Activated CD8-positive, alpha-beta T cell treated with anti-CD3 and anti-CD28 coated beads, Interleukin-2, amount 10 ng/mL, durations not matched to agents 7 days and 5 days (primary cell): ENCODE measurements at regions not wholly inside any gene's neighbourhood (a gene's known extent, or its start where the extent isn't known, plus 50 kb on each side); places are given as distances from the start of the nearest gene placed in this dataset.

Source experiments
- ATAC-seq: fragments of 150-1000 bp; cut with Tn5 transposase; one replicate; pipeline ENCODE4 v1.10.0; 2021; ENCODE audit warnings: moderate library complexity
- CTCF ChIA-PET: fragments of 350-600 bp; sonication (Branson Sonifier 250); formaldehyde crosslinking; loops from one replicate; lab custom pipeline; 2021; ENCODE audit warnings: antibody characterized with exemption; lab: Charles Lee
- POLR2A ChIA-PET: fragments of 350-600 bp; sonication (Branson Sonifier 250); formaldehyde crosslinking; loops from one replicate; lab custom pipeline; 2021; ENCODE audit warnings: antibody characterized with exemption; lab: Charles Lee
- DNase-seq: peaks from one replicate; pipeline ENCODE4 v3.0.0-alpha.2; 2020
- H3K27ac Mint-ChIP-seq: one replicate; pipeline ENCODE4 v1.8.0; 2021; ENCODE audit warnings: mild to moderate bottlenecking, mixed read lengths
- H3K27me3 Mint-ChIP-seq: one replicate; pipeline ENCODE4 v1.8.0; 2021; ENCODE audit warnings: low read depth, mixed read lengths
- H3K36me3 Mint-ChIP-seq: one replicate; pipeline ENCODE4 v1.8.0; 2021; ENCODE audit warnings: low read depth, mixed read lengths
- H3K4me1 Mint-ChIP-seq: one replicate; pipeline ENCODE4 v1.8.0; 2021; ENCODE audit warnings: low read depth, mixed read lengths
- H3K4me3 Mint-ChIP-seq: one replicate; pipeline ENCODE4 v1.8.0; 2021; ENCODE audit warnings: mild to moderate bottlenecking, mixed read lengths
- H3K9me3 Mint-ChIP-seq: one replicate; pipeline ENCODE4 v1.8.0; 2022; ENCODE audit warnings: mixed read lengths; ENCODE audit not compliant: insufficient read depth

DNA sequence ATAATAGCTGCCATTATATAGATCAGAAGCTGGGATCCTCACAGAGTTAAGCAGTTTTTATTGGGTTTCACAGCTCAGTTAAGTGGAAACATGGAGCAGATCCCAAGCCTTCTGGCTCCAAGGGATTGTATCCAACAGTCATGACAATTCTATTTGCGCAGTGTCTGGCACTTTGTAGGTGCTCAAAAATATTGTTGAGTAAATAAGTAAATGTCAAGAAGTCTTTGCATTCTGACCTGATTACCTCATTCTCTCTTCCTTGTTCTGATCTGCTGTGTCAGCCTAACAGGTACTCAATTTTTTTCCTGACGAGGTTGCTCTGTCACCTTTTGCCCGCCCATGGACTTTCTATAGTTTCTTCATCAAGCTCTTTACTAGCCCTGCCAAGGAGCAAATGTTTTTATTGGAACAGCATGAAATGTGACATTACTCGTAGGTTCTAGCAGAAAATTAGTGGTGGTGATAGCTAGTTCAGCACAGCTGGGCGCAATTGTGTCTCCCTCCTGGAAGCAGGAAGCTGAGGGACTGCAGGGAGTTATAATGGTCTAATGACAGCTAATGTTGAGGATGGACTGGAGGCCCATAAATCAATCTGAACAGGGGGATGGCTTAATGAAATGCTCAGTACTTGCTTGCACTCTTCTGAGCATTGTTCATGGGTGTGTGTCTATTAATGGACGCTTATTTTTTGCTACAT, 680.2 kb downstream of the CCSER2 start:
- Mint-ChIP-seq H3K27ac (no peak overlapping the region), H3K36me3 (no peaks in the 10 kb centered on the region), H3K9me3 (no peaks in the 10 kb centered on the region), H3K4me3 (no peak overlapping the region), H3K4me1 (no peaks in the 10 kb centered on the region), H3K27me3 (no peaks in the 10 kb centered on the region)
- ATAC-seq, result no peak
- ChIA-PET CTCF (no interaction called here), POLR2A (no interaction called here)
- DNase-seq, result no peak

DNA sequence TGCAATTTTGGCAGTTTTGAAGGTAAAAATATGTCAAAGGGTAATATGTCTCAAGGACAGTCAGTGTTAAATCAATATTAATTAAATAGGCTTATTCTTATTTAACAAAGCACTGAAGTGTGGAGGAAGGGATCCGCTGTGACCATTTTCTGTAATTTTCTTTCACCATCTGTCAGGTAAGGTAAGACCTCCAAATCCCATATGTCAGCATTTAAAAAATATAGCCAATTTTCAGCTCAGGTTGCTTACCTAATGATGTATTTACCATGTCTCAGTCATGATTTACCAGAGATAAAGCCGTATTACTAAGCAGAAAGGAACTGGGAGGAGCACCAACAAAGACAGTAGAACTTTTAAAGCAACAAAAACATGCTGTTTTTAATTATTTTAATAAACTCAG, 683.9 kb downstream of the CCSER2 start:
- ATAC-seq, result no peak
- no peaks in the 10 kb centered on the region for H3K36me3 Mint-ChIP-seq
- H3K27ac Mint-ChIP-seq, result no peak overlapping the region
- H3K4me3 Mint-ChIP-seq, result no peak overlapping the region
- no peaks in the 10 kb centered on the region for H3K9me3 Mint-ChIP-seq
- no peak for DNase-seq
- ChIA-PET CTCF (no interaction called here), POLR2A (no interaction called here)
- H3K27me3 Mint-ChIP-seq, result no peaks in the 10 kb centered on the region
- H3K4me1 Mint-ChIP-seq, result no peaks in the 10 kb centered on the region

DNA sequence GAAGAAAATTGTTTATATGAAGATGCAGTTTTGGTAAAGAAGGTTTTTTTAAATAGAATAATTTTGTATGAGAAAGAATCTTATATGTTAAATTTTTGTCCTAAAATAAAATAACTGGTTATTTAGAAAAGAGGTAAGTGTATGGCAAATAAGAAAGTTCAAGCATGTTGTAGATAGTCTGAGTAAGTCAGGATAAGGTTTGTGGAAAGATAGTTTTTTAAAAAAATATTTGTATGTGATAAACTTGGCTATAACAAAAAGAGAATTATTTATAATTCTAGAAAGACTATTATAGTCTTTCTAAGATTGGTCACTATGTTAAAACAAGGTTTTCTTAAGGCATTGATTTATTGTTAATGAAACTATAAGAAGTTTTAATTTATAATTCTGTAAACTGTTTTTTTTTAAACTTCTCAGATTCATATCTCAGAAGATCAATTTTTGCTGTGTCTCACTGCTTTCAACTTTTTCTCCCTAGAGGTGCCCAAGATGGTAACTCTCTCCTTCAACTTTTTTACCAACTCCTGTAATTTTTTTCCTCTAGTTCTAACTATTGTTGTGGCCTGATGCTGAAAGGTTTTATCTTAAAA, 698.6 kb downstream of the CCSER2 start:
- no peaks in the 10 kb centered on the region for H3K27me3 Mint-ChIP-seq
- no peak overlapping the region for H3K4me3 Mint-ChIP-seq
- peaks cover 4% of the 10 kb centered on the region for H3K9me3 Mint-ChIP-seq
- ATAC-seq, result no peak
- H3K4me1 Mint-ChIP-seq, result no peaks in the 10 kb centered on the region
- no peaks in the 10 kb centered on the region for H3K36me3 Mint-ChIP-seq
- no peak overlapping the region for H3K27ac Mint-ChIP-seq
- CTCF ChIA-PET, result no interaction called here
- POLR2A ChIA-PET, result no interaction called here
- DNase-seq, result no peak

DNA sequence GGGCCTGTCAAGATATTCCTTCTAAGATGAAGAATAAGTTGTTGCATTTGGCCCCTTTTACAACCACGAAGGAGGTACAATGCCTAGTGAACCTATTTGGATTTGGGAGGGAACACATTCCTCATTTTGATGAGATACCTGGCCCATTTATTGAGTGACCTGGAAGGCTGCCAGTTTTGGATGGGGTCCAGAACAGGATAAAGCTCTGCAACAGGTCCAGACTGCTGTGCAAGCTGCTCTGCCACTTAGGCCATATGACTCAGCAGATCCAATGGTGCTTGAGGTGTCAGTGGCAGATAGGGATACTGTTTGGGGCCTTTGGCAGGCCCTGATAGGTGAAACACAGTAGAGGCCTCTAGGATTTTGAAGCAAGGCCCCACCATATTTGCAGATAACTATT, 704.6 kb downstream of the CCSER2 start:
- H3K9me3 Mint-ChIP-seq, result no peaks in the 10 kb centered on the region
- POLR2A ChIA-PET, result no interaction called here
- H3K4me1 Mint-ChIP-seq, result no peaks in the 10 kb centered on the region
- no peak overlapping the region for H3K27ac Mint-ChIP-seq
- no peaks in the 10 kb centered on the region for H3K36me3 Mint-ChIP-seq
- no peaks in the 10 kb centered on the region for H3K27me3 Mint-ChIP-seq
- ATAC-seq (no peak), DNase-seq (no peak)
- no peak overlapping the region for H3K4me3 Mint-ChIP-seq
- CTCF ChIA-PET, result no interaction called here

DNA sequence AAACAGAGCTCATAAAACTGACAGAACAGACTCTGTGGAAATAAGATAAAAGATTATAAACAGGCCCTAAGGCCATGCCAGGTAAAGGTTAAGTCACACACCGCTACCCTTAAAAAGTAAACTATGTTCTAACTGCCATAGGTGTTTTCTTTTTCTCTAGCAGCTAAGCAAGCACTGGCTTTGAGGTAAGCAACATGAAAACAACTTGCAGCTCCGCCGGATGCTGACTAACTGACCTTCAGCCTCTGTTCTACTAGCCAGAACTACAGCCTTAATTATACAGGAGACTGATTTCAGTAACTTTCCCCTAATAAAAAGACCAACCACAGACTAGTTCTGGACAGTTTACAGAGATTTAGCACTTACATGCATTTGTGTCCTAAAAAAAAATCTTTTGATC, 708.3 kb downstream of the CCSER2 start:
- no peak overlapping the region for H3K4me3 Mint-ChIP-seq
- ChIA-PET POLR2A (no interaction called here), CTCF (no interaction called here)
- ATAC-seq (no peak), DNase-seq (no peak)
- no peaks in the 10 kb centered on the region for H3K9me3 Mint-ChIP-seq
- no peaks in the 10 kb centered on the region for H3K36me3 Mint-ChIP-seq
- H3K4me1 Mint-ChIP-seq, result no peaks in the 10 kb centered on the region
- no peak overlapping the region for H3K27ac Mint-ChIP-seq
- H3K27me3 Mint-ChIP-seq, result no peaks in the 10 kb centered on the region

DNA sequence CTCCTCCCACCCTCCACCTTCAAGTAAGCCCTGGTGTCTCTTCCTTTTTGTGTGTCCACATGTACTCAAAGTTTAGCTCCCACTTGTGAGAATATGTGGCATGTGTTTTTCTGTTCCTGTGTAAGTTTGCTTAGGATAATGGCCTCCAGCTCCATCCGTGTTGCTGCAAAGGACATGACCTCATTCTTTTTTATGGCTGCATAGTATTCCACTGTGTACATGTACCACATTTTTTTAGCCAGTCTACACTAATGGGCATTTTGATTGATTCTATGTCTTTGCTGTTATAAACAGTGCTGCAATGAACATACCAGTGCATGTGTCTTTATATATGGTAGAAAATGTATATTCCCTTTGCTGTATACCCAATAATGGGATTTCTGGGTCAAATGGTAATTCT, 710.9 kb downstream of the CCSER2 start:
- H3K9me3 Mint-ChIP-seq, result no peaks in the 10 kb centered on the region
- no peak overlapping the region for H3K27ac Mint-ChIP-seq
- H3K4me1 Mint-ChIP-seq, result no peaks in the 10 kb centered on the region
- ChIA-PET POLR2A (no interaction called here), CTCF (no interaction called here)
- ATAC-seq (no peak), DNase-seq (no peak)
- H3K36me3 Mint-ChIP-seq, result no peaks in the 10 kb centered on the region
- no peaks in the 10 kb centered on the region for H3K27me3 Mint-ChIP-seq
- H3K4me3 Mint-ChIP-seq, result no peak overlapping the region

DNA sequence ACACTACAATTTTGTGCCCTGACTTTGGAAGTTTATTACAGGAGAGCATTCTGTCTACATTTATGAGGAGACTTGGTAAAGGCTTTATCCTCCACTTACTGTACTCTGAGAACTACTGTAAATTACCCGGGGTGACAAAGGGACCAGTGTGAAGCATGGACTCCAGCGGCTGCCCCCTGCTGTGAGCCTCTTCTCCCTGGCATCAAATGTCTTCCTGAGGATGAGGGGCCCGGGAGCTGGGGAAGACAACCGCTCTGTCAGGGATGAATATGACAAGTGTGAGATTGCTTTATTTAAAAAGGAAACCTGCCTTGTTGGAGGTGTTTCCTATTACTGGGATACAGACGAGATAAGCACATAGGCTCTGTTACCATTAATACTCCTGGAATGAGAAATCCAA, 714.8 kb downstream of the CCSER2 start:
- DNase-seq, result no peak

DNA sequence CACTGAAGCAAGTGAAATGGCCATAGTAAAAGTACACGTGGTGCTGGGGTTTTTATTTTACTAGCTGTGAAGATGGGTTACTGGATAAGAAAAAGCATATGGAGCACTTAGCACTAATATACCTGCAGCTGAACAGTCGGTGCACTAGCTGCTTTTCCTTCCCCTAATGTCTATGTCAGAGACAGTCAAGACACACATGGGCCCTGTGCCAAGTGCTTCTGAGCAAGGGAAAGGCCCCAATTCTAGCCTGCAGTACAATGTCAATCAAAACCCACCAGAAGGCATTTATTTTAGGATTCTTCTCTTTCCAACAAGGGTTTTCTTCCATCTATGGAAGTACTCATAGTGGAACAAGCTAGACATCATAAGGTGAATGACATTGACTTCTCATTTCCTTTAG, 716.7 kb downstream of the CCSER2 start:
- no peak for DNase-seq
- Mint-ChIP-seq H3K27ac (no peak overlapping the region), H3K4me1 (no peaks in the 10 kb centered on the region), H3K36me3 (no peaks in the 10 kb centered on the region), H3K4me3 (no peak overlapping the region), H3K9me3 (no peaks in the 10 kb centered on the region), H3K27me3 (no peaks in the 10 kb centered on the region)
- no peak for ATAC-seq
- CTCF ChIA-PET, result no interaction called here
- POLR2A ChIA-PET, result no interaction called here

More for the DNA sequence above, 714.8 kb downstream of the CCSER2 start:
- Mint-ChIP-seq H3K9me3 (no peaks in the 10 kb centered on the region), H3K4me1 (no peaks in the 10 kb centered on the region), H3K27ac (no peak overlapping the region), H3K27me3 (no peaks in the 10 kb centered on the region), H3K36me3 (no peaks in the 10 kb centered on the region), H3K4me3 (no peak overlapping the region)
- ChIA-PET POLR2A (no interaction called here), CTCF (no interaction called here)
- no peak for ATAC-seq

DNA sequence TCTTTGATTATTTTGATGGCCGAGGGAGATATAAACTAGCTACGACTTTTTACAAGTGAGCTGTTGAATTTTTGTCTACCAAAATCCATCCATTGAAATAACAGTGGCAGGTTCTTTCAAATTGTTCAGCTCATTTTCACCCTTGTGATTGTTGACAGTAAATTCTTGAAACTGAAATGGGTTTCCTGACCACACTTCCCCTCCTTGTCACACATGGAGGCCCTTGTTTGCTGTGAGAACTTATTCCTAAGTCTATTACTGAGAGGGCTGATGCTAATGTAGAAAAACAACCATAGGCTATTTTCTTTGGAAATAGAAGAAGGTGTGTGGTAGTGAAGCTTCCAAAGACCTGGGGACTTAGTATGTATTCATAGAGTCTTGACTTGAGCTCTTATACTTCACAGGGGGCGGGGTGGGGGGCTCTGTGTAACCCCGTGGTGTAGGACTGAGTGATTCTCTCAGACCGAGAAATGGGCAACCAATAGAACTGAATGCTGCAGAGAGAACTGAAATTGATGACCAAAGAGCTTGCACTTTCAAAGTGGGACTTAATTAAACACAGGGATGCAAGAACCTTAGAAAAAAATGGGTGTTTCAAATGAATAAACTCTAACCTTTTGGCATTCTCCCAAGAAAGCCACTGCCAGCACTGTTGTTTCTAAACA, 718.9 kb downstream of the CCSER2 start:
- DNase-seq (no peak), ATAC-seq (no peak)
- POLR2A ChIA-PET, result no interaction called here
- H3K4me3 Mint-ChIP-seq, result no peak overlapping the region
- no peaks in the 10 kb centered on the region for H3K9me3 Mint-ChIP-seq
- CTCF ChIA-PET, result no interaction called here
- H3K36me3 Mint-ChIP-seq, result no peaks in the 10 kb centered on the region
- no peaks in the 10 kb centered on the region for H3K27me3 Mint-ChIP-seq
- H3K4me1 Mint-ChIP-seq, result no peaks in the 10 kb centered on the region
- H3K27ac Mint-ChIP-seq, result no peak overlapping the region

DNA sequence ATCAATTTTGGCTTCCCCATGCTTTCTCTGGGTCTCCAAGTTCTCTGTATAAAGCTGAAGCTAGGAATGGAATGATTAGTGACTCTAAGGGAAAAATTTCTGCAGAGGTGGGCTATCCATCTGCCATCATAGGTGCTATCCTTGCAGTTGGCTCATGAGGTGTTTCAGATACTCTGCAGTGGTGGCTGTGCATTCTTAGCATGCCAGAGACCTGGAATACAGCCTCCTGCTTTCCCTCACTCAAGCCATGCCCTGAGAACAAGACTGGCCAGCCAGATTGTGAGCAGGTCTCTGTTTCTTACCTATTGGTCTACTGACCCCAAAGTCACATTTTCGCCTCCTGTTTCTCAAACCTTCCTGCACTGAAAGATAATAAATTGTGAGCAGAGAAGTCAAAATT, 719.6 kb downstream of the CCSER2 start:
- no peak overlapping the region for H3K27ac Mint-ChIP-seq
- no peaks in the 10 kb centered on the region for H3K36me3 Mint-ChIP-seq
- H3K4me3 Mint-ChIP-seq, result no peak overlapping the region
- POLR2A ChIA-PET, result no interaction called here
- CTCF ChIA-PET, result no interaction called here
- no peaks in the 10 kb centered on the region for H3K9me3 Mint-ChIP-seq
- ATAC-seq (no peak), DNase-seq (no peak)
- H3K4me1 Mint-ChIP-seq, result no peaks in the 10 kb centered on the region
- no peaks in the 10 kb centered on the region for H3K27me3 Mint-ChIP-seq

DNA sequence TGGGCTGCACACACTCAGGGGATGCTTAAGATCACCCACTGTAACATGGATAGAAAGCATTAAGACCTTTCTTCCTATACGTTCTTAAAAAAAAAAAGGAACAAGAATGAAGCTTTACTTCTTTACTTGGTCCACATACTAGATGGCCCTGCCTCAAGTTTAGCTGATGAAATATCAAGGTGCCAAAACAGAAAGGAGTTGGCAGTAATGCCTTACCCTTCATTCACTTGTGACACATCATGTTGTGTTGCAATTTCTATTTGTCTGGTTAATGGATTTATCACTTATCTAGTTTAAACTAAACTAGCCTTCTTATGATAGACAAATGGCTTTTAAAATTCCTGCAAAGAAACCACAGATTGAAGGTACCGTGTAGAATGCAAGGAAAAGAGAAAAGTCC, 720.3 kb downstream of the CCSER2 start:
- Mint-ChIP-seq H3K4me3 (no peak overlapping the region), H3K36me3 (no peaks in the 10 kb centered on the region), H3K9me3 (no peaks in the 10 kb centered on the region), H3K27ac (no peak overlapping the region), H3K4me1 (no peaks in the 10 kb centered on the region), H3K27me3 (no peaks in the 10 kb centered on the region)
- ChIA-PET POLR2A (no interaction called here), CTCF (no interaction called here)
- no peak for ATAC-seq
- DNase-seq, result no peak

DNA sequence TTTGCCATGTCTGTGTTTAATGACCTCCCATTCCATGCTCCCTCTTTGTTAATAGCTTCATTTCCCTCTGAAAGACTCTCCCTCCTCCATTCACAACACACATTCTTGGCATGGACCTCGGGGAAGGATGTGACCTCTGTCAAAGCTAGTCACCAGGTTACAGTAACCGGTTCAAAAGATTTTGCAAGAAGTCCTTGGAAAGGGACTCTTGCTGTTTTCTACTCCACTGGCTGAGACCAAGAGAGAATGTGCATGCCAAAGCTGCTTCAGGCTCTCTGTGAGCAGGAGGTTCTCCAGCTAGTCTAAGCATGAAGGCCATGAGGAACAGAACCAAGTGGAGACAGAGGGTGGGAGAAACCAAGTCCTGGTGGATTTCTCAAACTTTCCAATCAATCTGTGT, 732.6 kb downstream of the CCSER2 start:
- POLR2A ChIA-PET, result no interaction called here
- H3K4me1 Mint-ChIP-seq, result no peaks in the 10 kb centered on the region
- no peaks in the 10 kb centered on the region for H3K36me3 Mint-ChIP-seq
- H3K27me3 Mint-ChIP-seq, result no peaks in the 10 kb centered on the region
- DNase-seq (no peak), ATAC-seq (no peak)
- H3K27ac Mint-ChIP-seq, result no peak overlapping the region
- CTCF ChIA-PET, result no interaction called here
- no peaks in the 10 kb centered on the region for H3K9me3 Mint-ChIP-seq
- no peak overlapping the region for H3K4me3 Mint-ChIP-seq
